Ovary (tissue), 7 donors: ENCODE measurements at regions not wholly inside any gene's neighbourhood (a gene's known extent, or its start where the extent isn't known, plus 50 kb on each side); places are given as distances from the start of the nearest gene placed in this dataset.

ENCODE experiments used
- DNase-seq, 5 donors: peaks; one replicate each; pipeline ENCODE4 v3.0.0-alpha.2; 2019 to 2020
- H3K27ac ChIP-seq, 2 donors: fragments of 200-600 bp; one replicate each; pipeline versions ENCODE4 v1.5.1 to v1.8.0; 2019 to 2022
- H3K27me3 ChIP-seq: fragments of 200-600 bp; one replicate; pipeline ENCODE4 v1.8.0; 2022
- H3K36me3 ChIP-seq: fragments of 200-600 bp; sonication (generic); one replicate; pipeline ENCODE4 v1.5.1; 2019
- H3K4me1 ChIP-seq: one replicate; pipeline ENCODE4 v1.8.1; 2013; ENCODE audit warnings: mild to moderate bottlenecking, moderate library complexity; ENCODE audit not compliant: insufficient read depth
- H3K4me3 ChIP-seq: fragments of 200-600 bp; sonication (generic); one replicate; pipeline ENCODE4 v1.5.1; 2017
- H3K9me3 ChIP-seq, 2 donors: fragments of 200-600 bp in 1 of 2; sonication (generic) in 1 of 2; one replicate each; pipeline versions ENCODE4 v1.5.1 to v1.8.1; 2013 to 2019; ENCODE audit warnings: mild to moderate bottlenecking in 1 of 2, moderate library complexity in 1 of 2
- CTCF ChIP-seq, 3 donors: fragments of 450-650 bp in 2 of 3; fragments of 200-600 bp in 1 of 3; IDR thresholded peaks; one replicate each; pipeline versions ENCODE4 v1.5.1 to v1.8.0; 2016 to 2022; ENCODE audit warnings: antibody characterized with exemption in 3 of 3, mild to moderate bottlenecking in 1 of 3
- EP300 ChIP-seq: sonication (generic); formaldehyde crosslinking; IDR thresholded peaks from one replicate; pipeline ENCODE4 v1.6.1; 2017; ENCODE audit warnings: antibody characterized with exemption
- POLR2A ChIP-seq: fragments of 450-650 bp; IDR thresholded peaks from one replicate; pipeline ENCODE4 v1.6.1; 2017; ENCODE audit warnings: antibody characterized with exemption, mild to moderate bottlenecking, moderate library complexity
- WGBS, 3 donors: extraction: QIAGEN DNeasy Blood & Tissue Kit in 1 of 3; methylation state at CpG; one replicate each; pipeline versions ENCODE4 v1.1.5 to v1.1.7; 2013 to 2017; 5-methylcytosine and 5-hydroxymethylcytosine counted together
- intact Hi-C, 4 donors: fragments of 100-400 bp; cut with DNase I; formaldehyde crosslinking; loops; one replicate each; pipeline versions ENCODE4 v1.11.0 to v1.15.1; 2022 to 2023
- donor health status: DM: no; HTN: no; CAD: no; lungs with moderate emphysema.
- donor health status: DM: no; HTN: no; CAD: no.
- donor health status: Bipolar disorder and iron deficiency.
- donor health status: DM: no; HTN: no; CAD: no.
- donor health status: DM: yes; HTN: yes; CAD: no.

DNA sequence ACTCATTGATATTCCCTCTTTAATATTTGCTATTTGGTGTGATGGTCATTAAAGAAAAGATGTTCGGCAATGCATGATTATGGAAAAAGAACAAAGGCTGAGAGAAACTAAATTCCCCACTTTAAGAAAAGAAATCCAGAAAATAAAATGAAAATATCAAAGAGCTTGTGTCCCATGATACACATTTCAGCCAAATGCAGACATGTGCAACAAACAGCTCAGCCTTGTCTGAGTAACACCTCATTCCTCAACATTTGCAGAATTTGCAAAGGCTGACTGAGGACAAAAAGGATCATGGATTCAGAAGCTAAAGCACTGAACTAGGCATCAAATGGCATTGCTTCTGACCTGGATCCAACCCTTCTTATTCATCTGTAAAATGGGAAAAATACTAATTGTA is 281.0 kb downstream of the RAB28 start:
- intact Hi-C loops, result no loop called here
- WGBS, 3 donors, result 82 to 93% (median 90%) methylated on average over 1 of the region's 1 CpG
- DNase-seq, result no peak
- no peaks in the 10 kb centered on the region for H3K4me1 ChIP-seq
- H3K4me3 ChIP-seq, result no peak overlapping the region
- H3K27me3 ChIP-seq, result no peaks in the 10 kb centered on the region
- H3K9me3 ChIP-seq, result no peaks in the 10 kb centered on the region
- H3K27ac ChIP-seq, result no peak overlapping the region
- no peaks in the 10 kb centered on the region for H3K36me3 ChIP-seq
- TF ChIP-seq CTCF (IDR thresholded peaks at IDR 0.05) (no peak), POLR2A (no peak), EP300 (no peak)

GRCh38 chr4:13202701-13203100 is 281.4 kb downstream of the RAB28 start:
- H3K9me3 ChIP-seq, result no peaks in the 10 kb centered on the region
- intact Hi-C loops, result no loop called here
- H3K27me3 ChIP-seq, result no peaks in the 10 kb centered on the region
- H3K27ac ChIP-seq, result no peak overlapping the region
- DNase-seq, result no peak
- 58 to 75% (median 72%) methylated on average over 1 of the region's 1 CpG for WGBS, 3 donors
- no peaks in the 10 kb centered on the region for H3K4me1 ChIP-seq
- no peaks in the 10 kb centered on the region for H3K36me3 ChIP-seq
- H3K4me3 ChIP-seq, result no peak overlapping the region
- TF ChIP-seq EP300 (no peak), POLR2A (no peak), CTCF (IDR thresholded peaks at IDR 0.05) (no peak)

GRCh38 chr4:13201241-13201640 is 282.9 kb downstream of the RAB28 start:
- no peaks in the 10 kb centered on the region for H3K36me3 ChIP-seq
- H3K27ac ChIP-seq, result no peak overlapping the region
- no peak for DNase-seq
- H3K4me1 ChIP-seq, result no peaks in the 10 kb centered on the region
- no peak overlapping the region for H3K4me3 ChIP-seq
- no peaks in the 10 kb centered on the region for H3K9me3 ChIP-seq
- intact Hi-C loops, result no loop called here
- TF ChIP-seq POLR2A (no peak), EP300 (no peak), CTCF (IDR thresholded peaks at IDR 0.05) (no peak)
- WGBS, 3 donors, result 90 to 93% (median 91%) methylated on average over 3 of the region's 3 CpGs
- no peaks in the 10 kb centered on the region for H3K27me3 ChIP-seq

DNA sequence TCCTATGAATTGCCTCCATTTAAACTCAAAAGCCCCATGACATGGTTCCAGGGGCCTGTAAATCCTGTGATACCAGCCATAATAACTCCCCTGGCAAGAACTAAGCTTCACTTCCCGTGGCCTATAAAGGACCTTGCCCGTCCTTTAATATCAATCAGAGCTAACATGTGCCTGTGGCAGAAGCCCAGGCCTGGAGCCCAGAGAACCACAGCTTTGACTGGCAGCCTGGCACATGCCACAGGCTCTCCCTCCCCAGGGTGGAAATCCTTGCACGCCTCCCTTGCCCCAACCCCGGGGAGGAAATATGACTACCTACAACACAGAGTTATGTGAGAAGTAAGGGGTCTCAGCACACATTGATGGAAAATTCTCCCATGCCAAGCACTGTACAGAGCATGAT is 287.4 kb downstream of the RAB28 start:
- no peaks in the 10 kb centered on the region for H3K4me1 ChIP-seq
- intact Hi-C loops, result no loop called here
- H3K27ac ChIP-seq, result no peak overlapping the region
- no peak overlapping the region for H3K4me3 ChIP-seq
- no peak for DNase-seq
- H3K9me3 ChIP-seq, result no peaks in the 10 kb centered on the region
- 85 to 90% (median 89%) methylated on average over 4 of the region's 4 CpGs for WGBS, 3 donors
- H3K36me3 ChIP-seq, result no peaks in the 10 kb centered on the region
- no peak for TF ChIP-seq POLR2A
- TF ChIP-seq CTCF (IDR thresholded peaks at IDR 0.05), result no peak
- no peak for TF ChIP-seq EP300
- no peaks in the 10 kb centered on the region for H3K27me3 ChIP-seq

DNA sequence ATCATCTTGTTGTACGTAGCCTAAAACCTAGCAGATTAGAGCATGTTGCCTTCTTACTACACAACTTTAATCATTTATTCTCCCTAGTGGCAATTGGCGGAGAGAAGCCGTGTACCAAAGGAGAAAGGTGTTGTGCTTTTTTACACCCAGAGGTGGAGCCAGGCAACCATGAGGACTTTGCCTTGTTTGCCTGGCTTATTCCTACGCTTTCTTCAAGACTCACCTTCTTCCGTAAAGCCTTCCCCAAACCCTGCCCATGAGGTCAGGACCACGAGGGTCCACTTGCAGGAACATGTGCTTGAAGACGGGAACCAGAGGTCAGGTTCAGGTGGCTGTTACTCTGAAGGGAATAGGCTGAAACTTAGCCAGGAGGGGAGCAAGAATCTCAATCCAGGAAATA is 290.5 kb downstream of the RAB28 start:
- Histone ChIP-seq H3K9me3 (no peaks in the 10 kb centered on the region), H3K36me3 (no peaks in the 10 kb centered on the region), H3K4me3 (no peak overlapping the region), H3K4me1 (no peaks in the 10 kb centered on the region), H3K27ac (no peak overlapping the region), H3K27me3 (no peaks in the 10 kb centered on the region)
- intact Hi-C loops, result no loop called here
- DNase-seq, result no peak
- 90 to 91% (median 90%) methylated on average over 7 of the region's 7 CpGs for WGBS, 3 donors
- TF ChIP-seq EP300, result no peak
- no peak for TF ChIP-seq POLR2A
- no peak for TF ChIP-seq CTCF (IDR thresholded peaks at IDR 0.05)
